Body of pancreas (tissue), 4 donors: ENCODE measurements at regions not wholly inside any gene's neighbourhood (a gene's known extent, or its start where the extent isn't known, plus 50 kb on each side); places are given as distances from the start of the nearest gene placed in this dataset.

ENCODE experiments used
- CTCF ChIP-seq, 7 experiments: fragments of 450-650 bp in 4 of 7; fragments of 200-600 bp in 3 of 7; sonication (generic) in 3 of 7; IDR thresholded peaks; one replicate each; pipeline ENCODE4 v1.5.1; 2016 to 2019; ENCODE audit warnings: antibody characterized with exemption in 7 of 7
- POLR2A ChIP-seq, 3 donors: fragments of 450-650 bp; IDR thresholded peaks; one replicate each; pipeline ENCODE4 v1.6.1; 2016; ENCODE audit warnings: antibody characterized with exemption in 3 of 3, mild to moderate bottlenecking in 2 of 3

GRCh38 chr5:117183326-117183725, 608.7 kb upstream of the SEMA6A start:
- TF ChIP-seq CTCF (IDR thresholded peaks at IDR 0.05) (no peak), POLR2A (IDR thresholded peaks at IDR 0.05) (no peak)
